ENCODE measurements at regions not wholly inside any gene's neighbourhood (a gene's known extent, or its start where the extent isn't known, plus 50 kb on each side); places are given as distances from the start of the nearest gene placed in this dataset.

DNA sequence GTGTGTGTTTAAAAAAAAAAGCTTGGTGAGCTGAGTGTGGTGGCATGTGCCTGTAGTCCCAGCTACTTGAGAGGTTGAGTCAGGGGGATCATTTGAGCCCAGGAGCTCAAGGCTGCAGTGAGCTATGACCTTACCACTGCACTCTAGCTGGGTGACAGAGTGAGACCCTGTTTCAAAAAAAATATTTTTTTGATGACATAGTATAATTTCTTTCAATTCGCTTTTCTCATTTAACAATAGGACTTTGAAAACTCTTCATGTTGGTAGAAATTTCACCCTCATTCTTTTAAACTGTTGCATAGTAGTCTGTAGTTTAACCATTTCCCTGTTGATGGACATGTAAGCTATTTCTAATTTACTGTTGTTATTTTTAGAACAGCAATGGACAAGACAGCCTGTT is 55.7 kb upstream of the EXOC6 start:
- no peak for DNase-seq (ENCODE audit: low spot score)
